Cardiac muscle cell (in vitro differentiated cells and primary cell): ENCODE measurements at regions not wholly inside any gene's neighbourhood (a gene's known extent, or its start where the extent isn't known, plus 50 kb on each side); places are given as distances from the start of the nearest gene placed in this dataset.

Source experiments
- DNase-seq, 2 donors: peaks; one replicate each; pipeline versions ENCODE4 v3.0.0 to v3.0.0-alpha.2; 2010 to 2017; ENCODE audit warnings: low read depth in 1 of 2, low spot score in 1 of 2
- H3K27ac ChIP-seq: fragments of 200-600 bp; sonication (generic); 2 replicates; pipeline ENCODE4 v1.5.1; 2016
- H3K27me3 ChIP-seq: fragments of 200-600 bp; sonication (generic); 2 replicates; pipeline ENCODE4 v1.6.0; 2016; ENCODE audit warnings: control low read depth
- H3K36me3 ChIP-seq: fragments of 200-600 bp; sonication (generic); 2 replicates; pipeline ENCODE4 v1.5.1; 2016; ENCODE audit warnings: control low read depth
- H3K4me1 ChIP-seq: fragments of 200-600 bp; sonication (generic); 2 replicates; pipeline ENCODE4 v1.8.1; 2017; ENCODE audit warnings: low read depth, mild to moderate bottlenecking, mixed run types
- H3K4me3 ChIP-seq: fragments of 200-600 bp; sonication (generic); 2 replicates; pipeline ENCODE4 v1.5.1; 2016; ENCODE audit warnings: mild to moderate bottlenecking
- H3K9me3 ChIP-seq: fragments of 200-600 bp; sonication (generic); 2 replicates; pipeline ENCODE4 v1.5.1; 2017; ENCODE audit warnings: low read depth, mild to moderate bottlenecking, control low read depth
- TF ChIP-seq, protein P1 (sequence below): IDR thresholded peaks from 2 replicates; pipeline ENCODE4 v1.5.1; 2012; ENCODE audit warnings: low read depth, mild to moderate bottlenecking, low read length

GRCh38 chr1:163561580-163562295 lies 240.0 kb downstream of the NUF2 start:
- Histone ChIP-seq H3K27ac (no peak overlapping the region), H3K27me3 (no peaks in the 10 kb centered on the region), H3K4me1 (no peaks in the 10 kb centered on the region), H3K36me3 (no peaks in the 10 kb centered on the region), H3K9me3 (no peaks in the 10 kb centered on the region), H3K4me3 (no peak overlapping the region)
- TF ChIP-seq, protein P1, sequence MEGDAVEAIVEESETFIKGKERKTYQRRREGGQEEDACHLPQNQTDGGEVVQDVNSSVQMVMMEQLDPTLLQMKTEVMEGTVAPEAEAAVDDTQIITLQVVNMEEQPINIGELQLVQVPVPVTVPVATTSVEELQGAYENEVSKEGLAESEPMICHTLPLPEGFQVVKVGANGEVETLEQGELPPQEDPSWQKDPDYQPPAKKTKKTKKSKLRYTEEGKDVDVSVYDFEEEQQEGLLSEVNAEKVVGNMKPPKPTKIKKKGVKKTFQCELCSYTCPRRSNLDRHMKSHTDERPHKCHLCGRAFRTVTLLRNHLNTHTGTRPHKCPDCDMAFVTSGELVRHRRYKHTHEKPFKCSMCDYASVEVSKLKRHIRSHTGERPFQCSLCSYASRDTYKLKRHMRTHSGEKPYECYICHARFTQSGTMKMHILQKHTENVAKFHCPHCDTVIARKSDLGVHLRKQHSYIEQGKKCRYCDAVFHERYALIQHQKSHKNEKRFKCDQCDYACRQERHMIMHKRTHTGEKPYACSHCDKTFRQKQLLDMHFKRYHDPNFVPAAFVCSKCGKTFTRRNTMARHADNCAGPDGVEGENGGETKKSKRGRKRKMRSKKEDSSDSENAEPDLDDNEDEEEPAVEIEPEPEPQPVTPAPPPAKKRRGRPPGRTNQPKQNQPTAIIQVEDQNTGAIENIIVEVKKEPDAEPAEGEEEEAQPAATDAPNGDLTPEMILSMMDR: peak; percentile 40
- peak; percentile 30 to 49 for DNase-seq

GRCh38 chr1:163562355-163562754 lies 240.6 kb downstream of the NUF2 start:
- TF ChIP-seq, protein P1: no peak
- H3K36me3 ChIP-seq: no peaks in the 10 kb centered on the region
- H3K9me3 ChIP-seq: no peaks in the 10 kb centered on the region
- no peak overlapping the region for H3K27ac ChIP-seq
- no peaks in the 10 kb centered on the region for H3K27me3 ChIP-seq
- no peak overlapping the region for H3K4me3 ChIP-seq
- no peak for DNase-seq
- H3K4me1 ChIP-seq: no peaks in the 10 kb centered on the region

- no peaks in the 10 kb centered on the region for H3K4me1 ChIP-seq
- H3K27me3 ChIP-seq: no peaks in the 10 kb centered on the region
- no peak overlapping the region for H3K27ac ChIP-seq
- no peaks in the 10 kb centered on the region for H3K36me3 ChIP-seq
- H3K9me3 ChIP-seq: no peaks in the 10 kb centered on the region
- H3K4me3 ChIP-seq: no peak overlapping the region
- TF ChIP-seq, protein P1: no peak
- DNase-seq: no peak
These were observed 243.4 kb downstream of the NUF2 start for GRCh38 chr1:163565166-163565565.

GRCh38 chr1:163570071-163570470 lies 248.3 kb downstream of the NUF2 start:
- TF ChIP-seq, protein P1: no peak
- no peak for DNase-seq
- Histone ChIP-seq H3K27me3 (no peaks in the 10 kb centered on the region), H3K4me3 (no peak overlapping the region), H3K9me3 (no peaks in the 10 kb centered on the region), H3K36me3 (no peaks in the 10 kb centered on the region), H3K27ac (no peak overlapping the region), H3K4me1 (no peaks in the 10 kb centered on the region)

GRCh38 chr1:163571950-163572349 lies 250.2 kb downstream of the NUF2 start:
- H3K4me3 ChIP-seq: no peak overlapping the region
- H3K36me3 ChIP-seq: no peaks in the 10 kb centered on the region
- no peaks in the 10 kb centered on the region for H3K9me3 ChIP-seq
- TF ChIP-seq, protein P1: no peak
- DNase-seq: no peak
- H3K27me3 ChIP-seq: no peaks in the 10 kb centered on the region
- no peak overlapping the region for H3K27ac ChIP-seq
- no peaks in the 10 kb centered on the region for H3K4me1 ChIP-seq

- H3K36me3 ChIP-seq: no peaks in the 10 kb centered on the region
- DNase-seq: no peak
- no peak overlapping the region for H3K27ac ChIP-seq
- no peaks in the 10 kb centered on the region for H3K27me3 ChIP-seq
- H3K4me1 ChIP-seq: no peaks in the 10 kb centered on the region
- TF ChIP-seq, protein P1: no peak
- no peaks in the 10 kb centered on the region for H3K9me3 ChIP-seq
- no peak overlapping the region for H3K4me3 ChIP-seq
These were observed 252.4 kb downstream of the NUF2 start for GRCh38 chr1:163574119-163574518.
